ENCODE measurements at regions not wholly inside any gene's neighbourhood (a gene's known extent, or its start where the extent isn't known, plus 50 kb on each side); places are given as distances from the start of the nearest gene placed in this dataset.

- DNase-seq (ENCODE audit: low spot score): no peak
Observed at GRCh38 chr5:15447209-15447608, 52.8 kb upstream of the FBXL7 start.

- DNase-seq (ENCODE audit: low spot score): no peak
Observed at GRCh38 chr5:15446552-15446951, 53.4 kb upstream of the FBXL7 start.

- no peak for DNase-seq (ENCODE audit: low spot score)
Observed at GRCh38 chr5:15442193-15442570, 57.8 kb upstream of the FBXL7 start.

DNA sequence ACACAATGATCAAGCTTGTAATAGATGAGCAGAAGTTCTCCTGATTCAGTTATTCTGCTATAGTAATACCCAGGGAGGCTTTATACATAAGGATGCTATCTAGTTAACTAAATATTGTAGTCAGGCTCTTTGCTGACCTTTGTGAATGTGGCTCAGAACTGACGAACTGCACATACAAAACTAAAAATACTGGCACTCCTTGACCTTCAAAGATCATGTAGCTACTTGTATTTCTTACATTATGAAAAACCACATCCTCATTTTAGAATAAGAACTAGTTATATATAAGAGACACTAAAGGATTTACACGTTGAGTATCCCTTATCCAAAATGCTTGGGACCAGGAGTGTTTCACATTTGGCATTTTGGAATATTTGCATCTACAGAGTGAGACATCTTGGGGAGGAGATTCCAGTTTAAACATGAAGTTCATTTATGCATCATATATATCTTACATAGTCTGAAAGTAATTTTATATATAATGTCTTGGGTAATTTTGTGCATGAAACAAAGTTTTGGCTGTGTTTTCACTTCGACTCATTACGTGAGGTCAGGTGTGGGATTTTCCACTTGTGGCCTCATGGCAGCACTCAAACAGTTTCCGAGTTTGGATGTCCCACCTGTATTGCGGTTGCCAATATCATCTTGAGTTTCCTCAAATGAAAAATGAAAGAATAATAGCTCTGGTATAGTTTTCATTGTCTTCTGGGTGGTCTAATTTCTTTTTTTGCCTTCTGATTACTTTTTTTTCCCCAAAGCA, 58.4 kb upstream of the FBXL7 start:
- DNase-seq (ENCODE audit: low spot score): no peak

DNA sequence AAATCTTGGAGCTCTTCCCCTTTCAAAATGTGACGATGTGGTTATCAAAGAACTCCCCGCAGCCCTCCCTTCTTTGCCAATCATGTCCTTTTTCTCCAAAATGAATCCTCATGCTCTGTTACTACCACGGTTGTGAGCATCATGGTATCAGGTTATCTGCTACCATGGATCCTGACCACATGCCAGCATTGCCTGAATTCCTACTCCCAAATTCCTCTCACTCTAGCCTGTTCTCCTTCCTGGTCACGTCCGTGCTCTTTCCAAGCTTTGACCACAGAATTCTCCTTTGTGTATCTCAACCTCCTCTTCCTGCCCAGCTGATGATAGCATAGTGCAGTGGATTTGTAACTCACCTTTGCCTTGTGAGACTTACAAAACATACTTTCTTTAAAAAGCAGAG, 59.5 kb upstream of the FBXL7 start:
- DNase-seq (ENCODE audit: low spot score): no peak

- DNase-seq (ENCODE audit: low spot score): no peak
Observed at GRCh38 chr5:15439801-15440200, 60.2 kb upstream of the FBXL7 start.

- no peak for DNase-seq (ENCODE audit: low spot score)
Observed at GRCh38 chr5:15433709-15434108, 66.3 kb upstream of the FBXL7 start.

GRCh38 chr5:15431923-15432322, 68.1 kb upstream of the FBXL7 start:
- no peak for DNase-seq (ENCODE audit: low spot score)

GRCh38 chr5:15425766-15426165, 74.2 kb upstream of the FBXL7 start:
- DNase-seq (ENCODE audit: low spot score): no peak

DNA sequence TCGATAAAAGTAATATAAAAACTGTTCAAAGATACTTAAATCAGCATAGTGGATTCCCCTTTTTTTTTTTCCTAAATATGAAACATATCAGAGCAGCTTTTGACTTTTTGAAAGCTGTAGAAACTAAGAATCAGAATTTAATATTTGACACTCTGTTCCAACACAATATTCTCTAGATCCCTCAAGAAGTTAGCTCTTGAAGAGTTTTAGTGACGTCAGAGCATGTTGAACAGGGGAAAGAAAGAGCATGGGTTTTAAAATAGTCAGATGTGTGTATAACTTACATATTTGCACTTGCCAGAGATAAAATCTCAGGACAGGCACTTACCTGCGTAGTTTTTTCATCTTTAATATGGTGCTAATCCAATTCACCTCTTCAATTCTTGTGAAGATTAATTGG, 75.2 kb upstream of the FBXL7 start:
- DNase-seq (ENCODE audit: low spot score): no peak

- DNase-seq (ENCODE audit: low spot score): no peak
Observed at GRCh38 chr5:15421921-15422412, 78.0 kb upstream of the FBXL7 start.

- no peak for DNase-seq (ENCODE audit: low spot score)
Observed at GRCh38 chr5:15421381-15421780, 78.6 kb upstream of the FBXL7 start.

DNA sequence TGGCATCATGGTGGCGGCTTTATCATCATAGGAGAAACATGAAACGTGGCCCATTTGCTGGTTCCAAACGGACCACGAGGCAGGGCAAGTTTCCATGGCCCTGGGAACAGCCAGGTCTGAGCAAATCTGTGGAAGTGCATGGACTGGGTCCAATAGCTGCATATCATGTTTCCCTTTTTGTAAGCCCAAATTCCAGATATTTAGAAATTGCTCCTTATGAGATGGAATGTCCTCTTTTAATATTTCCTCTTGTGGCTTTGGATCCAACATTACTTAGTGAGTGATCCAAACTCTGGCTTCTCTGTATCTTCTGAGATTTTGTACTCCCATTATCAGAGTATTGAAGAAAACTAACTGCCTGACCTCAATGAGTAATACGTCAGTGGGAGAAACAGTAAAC, 79.8 kb upstream of the FBXL7 start:
- DNase-seq (ENCODE audit: low spot score): no peak

DNA sequence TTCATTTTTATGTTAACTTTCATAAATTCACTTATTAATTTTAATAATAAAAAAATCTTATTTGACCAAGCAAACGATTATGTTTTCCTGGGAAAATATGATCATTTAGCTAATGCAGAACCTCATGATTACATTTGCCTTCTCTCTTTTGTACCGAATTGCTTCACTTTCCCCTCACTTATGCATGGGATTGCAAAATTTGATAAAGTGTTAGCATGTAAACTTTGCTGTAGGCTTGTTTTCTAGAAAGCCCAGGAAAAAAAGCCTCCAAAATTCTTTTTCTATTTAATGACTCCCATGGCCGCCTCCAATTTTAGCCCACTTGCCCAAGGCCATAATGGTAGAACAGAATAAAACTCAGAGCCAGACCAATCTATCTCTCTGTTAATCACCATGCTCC, 82.8 kb upstream of the FBXL7 start:
- no peak for DNase-seq (ENCODE audit: low spot score)

DNA sequence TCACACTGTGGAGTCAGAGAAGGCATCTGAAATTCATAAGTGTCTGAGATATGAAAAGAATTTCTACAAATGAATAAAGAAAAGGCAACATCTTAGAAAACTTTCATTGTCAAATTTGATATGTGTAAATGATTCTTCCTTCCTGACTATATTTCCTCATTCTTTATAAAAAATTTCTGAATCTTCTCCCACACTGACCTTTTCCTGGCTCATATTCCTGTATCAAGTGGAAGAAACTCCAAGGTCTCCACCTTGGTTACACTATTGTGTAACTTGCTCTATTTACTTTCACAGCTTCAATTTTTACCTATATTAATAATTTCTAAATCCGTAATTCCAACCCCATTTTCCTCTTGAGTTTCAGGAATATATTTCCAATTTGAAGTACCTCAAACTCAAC, 93.5 kb upstream of the FBXL7 start:
- no peak for DNase-seq (ENCODE audit: low spot score)

DNA sequence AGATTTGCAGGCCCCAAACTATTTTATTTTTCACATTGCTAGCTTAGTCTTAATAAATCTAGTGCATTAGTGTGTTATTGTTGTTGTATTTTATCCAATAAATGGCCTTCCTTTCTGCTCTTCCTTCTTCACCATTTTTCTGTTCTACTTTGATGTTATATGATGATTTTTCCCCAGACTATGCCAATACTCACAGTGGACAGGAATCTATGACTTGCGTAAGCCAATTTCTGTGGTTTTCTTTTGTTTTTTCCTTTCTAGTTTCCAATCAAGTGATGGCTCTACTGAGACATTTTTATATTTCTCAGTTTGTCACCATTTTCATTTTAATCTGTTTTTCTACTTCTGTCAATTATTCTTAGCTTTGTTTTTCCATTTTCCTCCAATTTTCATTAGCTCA, 106.8 kb upstream of the FBXL7 start:
- no peak for DNase-seq (ENCODE audit: low spot score)

DNA sequence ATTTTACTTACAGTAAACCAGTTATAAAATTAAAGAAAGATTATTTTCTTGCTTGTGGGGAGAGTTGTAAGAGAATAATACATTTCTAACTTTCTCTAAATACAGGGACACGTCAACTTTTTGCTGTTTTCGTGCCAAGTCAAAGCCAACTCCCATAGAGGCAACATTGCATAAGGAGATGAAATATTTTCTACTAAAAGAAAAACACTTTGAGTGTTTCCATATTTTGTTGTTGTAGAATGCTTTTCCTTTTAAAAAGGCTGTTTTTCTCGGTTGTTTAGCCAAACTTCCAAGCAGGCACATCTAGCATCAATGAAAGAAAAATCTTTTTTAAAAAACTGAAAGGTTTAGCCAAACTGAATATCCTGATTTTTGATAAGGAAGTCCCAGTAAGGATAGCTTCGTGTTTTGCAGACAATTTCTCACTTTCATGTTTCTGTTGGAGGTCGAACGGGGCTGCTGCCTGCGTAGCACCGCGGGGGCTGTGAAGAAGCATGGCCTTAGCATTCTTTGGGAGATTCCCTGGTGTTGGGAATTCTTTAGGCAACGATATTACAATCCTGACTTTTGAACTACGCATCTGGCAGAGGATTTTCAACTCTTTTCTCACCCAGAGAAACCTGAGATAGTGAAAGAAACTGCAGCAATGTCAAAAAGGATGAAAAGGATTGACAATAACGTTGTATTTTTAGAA, 108.1 kb upstream of the FBXL7 start:
- no peak for DNase-seq (ENCODE audit: low spot score)

DNA sequence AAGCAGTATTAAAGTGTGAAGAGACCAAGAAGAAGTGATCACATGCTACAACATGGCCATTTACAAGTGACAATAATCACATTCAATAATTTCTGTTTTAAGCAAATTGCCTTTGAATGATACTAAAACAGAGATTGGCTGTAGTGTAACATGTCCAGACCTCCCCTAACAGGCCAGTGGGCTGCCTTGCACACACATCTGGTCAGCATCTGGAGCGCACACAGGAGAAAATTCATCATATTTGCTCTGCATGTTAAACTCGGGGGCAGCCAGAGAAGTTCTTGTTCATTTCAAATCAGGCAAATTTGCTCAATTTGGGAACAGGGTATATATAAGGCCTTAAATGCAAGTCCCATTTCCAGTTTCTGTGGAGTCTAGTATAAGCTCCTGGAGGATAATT, 111.1 kb upstream of the FBXL7 start:
- no peak for DNase-seq (ENCODE audit: low spot score)

DNA sequence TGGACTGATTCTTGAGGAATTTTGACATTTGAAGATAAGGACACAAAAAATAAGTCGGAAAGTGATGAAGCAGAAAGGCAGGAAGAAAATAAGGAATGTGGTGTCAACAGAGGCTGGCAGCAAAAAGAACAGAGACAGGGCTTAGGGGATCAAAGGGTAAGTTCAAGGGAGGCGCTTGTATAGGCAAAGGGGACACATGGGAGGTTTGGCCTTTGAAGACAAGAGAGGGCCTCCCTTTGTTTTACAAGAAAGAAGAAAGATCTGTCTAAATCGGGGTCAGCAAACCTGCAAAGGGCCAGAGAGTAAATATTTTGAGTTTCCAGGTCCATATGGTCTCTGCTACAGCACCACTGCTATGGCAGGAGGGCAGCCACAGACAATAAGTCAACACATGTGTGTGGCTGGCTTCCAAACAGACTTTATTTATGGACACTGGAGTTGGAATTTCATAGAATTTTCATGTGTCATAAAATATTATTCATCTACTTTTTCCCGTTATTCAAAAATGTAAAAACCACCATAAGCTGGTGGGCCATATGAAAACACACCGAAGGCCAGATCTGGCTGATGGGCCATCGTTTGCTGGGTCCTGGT, 112.0 kb upstream of the FBXL7 start:
- DNase-seq (ENCODE audit: low spot score): no peak

DNA sequence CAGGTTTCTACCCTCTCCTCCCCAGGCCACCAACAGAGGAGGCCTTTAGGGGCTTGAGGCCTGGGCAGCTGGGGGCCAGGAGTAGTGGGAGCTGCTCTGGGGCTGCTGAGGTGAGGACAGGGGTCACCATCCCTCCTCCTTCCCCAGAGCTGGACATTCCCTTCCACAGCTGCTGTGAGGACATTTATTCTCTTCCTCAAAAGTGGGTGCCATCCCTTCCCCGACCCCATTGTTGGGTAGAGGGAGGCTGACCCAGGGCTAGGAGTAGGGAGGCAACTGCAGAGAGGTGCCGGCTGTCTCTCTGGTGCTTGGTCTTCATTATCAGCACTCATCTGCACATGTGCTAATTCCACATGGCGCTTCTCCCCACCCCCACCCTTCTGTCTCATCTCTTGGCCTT, 113.9 kb upstream of the FBXL7 start:
- DNase-seq (ENCODE audit: low spot score): no peak

DNA sequence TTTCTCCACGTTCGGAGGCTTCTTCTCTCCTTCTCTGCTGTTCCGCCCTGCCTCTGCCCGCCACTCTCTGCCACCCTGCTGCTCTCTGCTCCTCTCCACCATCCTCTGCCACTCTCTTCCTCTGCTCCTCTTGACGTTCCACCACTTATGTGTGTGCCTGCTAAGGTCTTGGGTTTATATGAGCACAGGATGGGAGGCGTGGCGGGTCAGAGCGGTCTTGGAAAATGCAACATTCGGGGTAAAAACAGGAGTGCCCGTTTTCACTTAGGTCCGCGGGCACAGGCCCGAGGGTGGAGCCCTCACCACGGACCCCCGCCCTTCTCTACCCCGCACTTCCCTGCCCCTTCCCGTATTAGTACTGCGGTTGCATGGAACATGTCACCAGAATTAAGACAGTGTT, 114.4 kb upstream of the FBXL7 start:
- no peak for DNase-seq (ENCODE audit: low spot score)

- no peak for DNase-seq (ENCODE audit: low spot score)
Observed at GRCh38 chr5:15385037-15385436, 114.9 kb upstream of the FBXL7 start.

DNA sequence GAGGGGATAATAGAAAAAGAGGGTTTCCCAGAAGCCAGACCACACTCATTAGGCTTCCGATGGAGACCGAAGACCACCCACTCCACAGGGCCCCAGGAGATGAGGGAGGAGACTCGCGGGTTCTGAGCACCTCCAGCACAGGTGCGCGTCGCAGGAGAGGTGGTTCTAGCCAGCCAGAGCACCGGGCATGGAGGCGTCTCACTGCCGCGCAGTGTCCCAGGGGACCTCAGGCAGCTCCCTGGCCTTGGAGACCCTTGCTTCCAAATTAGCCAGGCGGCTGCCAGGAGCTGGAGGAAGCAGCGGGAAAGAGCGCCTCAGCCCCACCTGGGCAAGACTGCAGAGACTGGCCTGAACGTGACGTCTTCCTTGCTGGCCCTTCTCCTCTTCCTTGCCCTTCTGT, 115.4 kb upstream of the FBXL7 start:
- DNase-seq (ENCODE audit: low spot score): no peak
